AG08395 (cell line): ENCODE measurements at regions not wholly inside any gene's neighbourhood (a gene's known extent, or its start where the extent isn't known, plus 50 kb on each side); places are given as distances from the start of the nearest gene placed in this dataset.
"Not testable (repeated sequence)": the region's sequence is repeated elsewhere in the genome, so short reads cannot be mapped to it uniquely, and the experiment has no call there.

ENCODE experiments used
- DNase-seq: peaks from one replicate; pipeline ENCODE4 v3.0.0; 2012; ENCODE audit warnings: mixed read lengths, low spot score

DNA sequence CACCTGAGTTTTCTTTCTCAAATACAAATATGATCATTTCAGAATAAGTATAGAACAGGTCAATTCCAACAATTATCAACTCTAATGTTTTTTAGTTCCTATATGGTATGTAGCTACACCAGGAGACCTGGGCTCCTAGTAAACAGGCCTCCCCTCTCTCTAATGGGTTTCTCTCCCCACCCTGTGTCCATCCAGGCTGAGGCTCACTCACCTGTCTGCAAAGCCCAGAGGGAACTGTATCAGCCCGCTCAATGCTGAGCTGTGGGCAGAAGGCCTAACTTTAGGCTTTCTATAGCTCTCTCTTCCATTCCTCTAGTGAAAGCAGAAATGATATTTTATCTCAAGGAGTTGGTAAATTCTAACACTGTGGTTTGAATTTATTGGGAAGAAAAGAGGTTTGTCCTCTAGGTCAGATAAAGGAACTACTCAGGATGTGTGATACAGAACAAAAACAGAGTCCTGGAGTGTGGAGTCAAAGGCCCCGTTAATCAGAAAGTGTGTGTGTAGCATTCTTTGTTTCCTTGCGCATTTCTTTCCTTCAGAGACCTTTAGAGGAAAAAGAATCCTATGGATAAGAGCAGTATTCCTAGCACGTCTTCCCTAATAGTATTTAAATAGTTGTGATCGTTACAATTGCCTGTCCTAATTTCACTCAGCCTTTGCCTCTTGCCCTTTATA, 408.9 kb downstream of the PYDC2 start:
- DNase-seq: no peak

DNA sequence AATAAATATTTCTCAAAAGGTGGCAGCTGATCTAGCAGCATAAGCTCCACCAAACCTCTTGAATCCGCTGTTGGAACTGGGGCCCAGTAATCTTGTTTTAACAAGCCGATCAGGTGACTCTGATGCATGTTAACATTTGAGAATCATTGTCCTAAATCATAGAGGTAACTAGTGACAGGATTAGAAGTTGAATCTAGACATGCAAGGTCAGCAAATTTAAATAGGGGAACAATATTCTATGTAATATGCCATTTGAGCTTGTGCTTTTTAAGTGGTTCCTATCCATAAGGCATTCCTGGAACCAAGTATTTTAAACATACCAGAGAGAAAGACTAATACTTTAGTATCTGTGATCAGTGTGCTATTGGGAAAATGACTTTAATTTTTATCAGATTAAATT, 412.8 kb downstream of the PYDC2 start:
- no peak for DNase-seq

DNA sequence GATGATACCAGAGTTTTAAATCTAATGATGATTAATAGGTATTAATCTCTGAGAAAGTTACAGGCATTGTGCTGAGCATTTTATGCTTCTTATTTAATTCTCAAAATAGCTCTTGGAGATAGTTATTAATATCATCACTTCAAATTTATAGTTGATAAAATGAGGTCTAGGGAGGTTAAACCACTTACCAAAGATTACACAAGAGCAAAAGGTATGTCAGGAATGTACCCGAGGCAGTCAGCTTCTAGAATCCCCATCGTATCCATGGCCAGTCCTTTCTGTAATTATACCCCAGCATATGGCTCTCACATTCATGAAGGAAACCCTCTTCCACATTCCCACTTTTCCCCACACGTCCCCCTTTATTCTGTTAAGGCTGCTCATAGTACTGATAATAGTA, 421.3 kb downstream of the PYDC2 start:
- no peak for DNase-seq

DNA sequence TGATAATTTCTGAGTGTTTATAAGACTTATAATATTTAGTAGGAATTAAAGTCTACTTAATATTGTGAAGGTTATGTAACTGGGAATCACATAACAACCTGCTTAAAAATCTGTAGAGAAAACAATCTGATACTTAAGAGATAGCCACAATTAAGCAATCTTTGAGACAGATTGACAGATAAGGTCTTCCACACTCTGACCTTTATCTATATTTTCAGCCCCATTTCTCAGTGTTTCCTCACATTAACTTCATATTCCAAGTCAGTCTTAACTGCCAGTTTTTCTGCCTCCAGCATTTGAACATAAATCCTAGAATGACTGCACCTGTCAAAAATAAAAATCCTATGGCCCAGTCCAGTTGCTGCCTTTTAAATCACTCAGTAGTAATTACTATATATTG, 423.2 kb downstream of the PYDC2 start:
- DNase-seq: no peak

DNA sequence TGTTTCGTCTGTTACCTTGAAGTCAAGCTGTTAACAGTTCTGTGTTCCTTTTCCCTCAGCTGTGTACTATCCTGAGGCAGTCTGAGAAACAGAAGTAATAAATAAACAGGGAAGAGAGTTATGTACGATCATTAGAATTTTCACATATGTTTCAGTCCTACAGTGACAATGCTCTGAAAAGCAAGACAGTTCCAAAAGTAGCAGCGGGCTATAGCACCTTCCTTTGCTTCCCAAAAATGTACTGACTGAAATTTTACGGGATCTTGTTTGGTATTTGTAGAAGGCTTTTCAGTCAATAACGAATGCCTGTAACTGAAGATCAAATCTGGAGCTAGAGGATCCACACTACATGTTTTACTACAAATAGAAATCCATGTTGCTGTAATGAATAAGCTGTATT, 428.1 kb downstream of the PYDC2 start:
- DNase-seq: no peak

DNA sequence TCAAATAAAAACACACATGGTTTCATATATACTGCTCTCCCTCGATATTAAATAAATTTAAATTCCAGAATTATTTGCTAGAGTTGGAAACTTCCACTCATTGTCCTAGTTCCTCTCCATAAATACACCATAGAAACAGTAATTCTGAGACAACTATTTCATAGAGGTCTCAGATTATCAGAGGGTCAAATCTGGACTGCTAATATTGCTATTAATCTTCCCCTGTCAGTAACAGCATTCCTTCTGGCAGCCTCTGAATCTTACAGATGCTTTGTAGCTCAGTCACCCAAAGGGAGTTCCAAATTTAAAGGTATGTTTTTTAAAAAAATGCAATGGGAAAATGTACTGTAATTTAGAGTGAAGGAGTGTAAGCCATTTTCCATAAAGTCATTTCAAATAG, 428.8 kb downstream of the PYDC2 start:
- DNase-seq: no peak

DNA sequence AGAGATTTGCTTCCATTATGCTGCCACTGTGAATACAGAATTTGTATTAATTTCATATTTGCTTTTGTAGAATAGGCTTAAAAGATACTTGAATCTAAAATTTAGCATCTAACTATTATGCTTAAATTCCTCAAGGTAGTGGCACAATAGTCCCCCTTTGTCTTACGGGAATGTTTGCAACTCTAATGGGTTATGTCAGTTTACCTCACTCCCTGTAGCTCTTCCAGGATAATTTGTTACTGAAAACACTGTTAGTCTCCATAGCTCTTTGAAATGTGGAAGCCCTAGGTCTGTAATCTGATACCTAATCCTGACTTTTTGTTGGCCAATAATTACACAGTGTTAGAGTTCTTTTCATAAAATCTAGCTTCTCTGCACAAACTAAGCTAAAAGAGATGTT, 433.4 kb downstream of the PYDC2 start:
- DNase-seq: no peak

DNA sequence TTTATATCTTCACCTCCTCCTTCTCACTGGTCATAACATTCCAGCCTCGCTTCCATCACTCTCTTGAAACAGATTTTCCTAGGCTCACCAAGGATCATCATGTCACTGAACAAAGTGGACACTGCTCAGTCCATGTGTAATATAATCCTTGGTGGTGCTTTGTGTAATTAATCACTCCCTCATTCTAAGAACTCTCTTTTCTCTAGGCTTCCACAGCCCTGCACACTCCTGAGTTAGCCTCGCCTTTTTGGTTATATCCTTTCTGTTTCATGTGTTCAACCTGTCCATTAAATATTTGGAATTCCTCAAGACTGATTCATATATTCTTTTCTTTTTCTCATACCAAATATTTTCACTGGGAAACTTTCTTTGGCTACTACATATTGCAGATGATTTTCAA, 440.8 kb downstream of the PYDC2 start:
- DNase-seq: no peak

DNA sequence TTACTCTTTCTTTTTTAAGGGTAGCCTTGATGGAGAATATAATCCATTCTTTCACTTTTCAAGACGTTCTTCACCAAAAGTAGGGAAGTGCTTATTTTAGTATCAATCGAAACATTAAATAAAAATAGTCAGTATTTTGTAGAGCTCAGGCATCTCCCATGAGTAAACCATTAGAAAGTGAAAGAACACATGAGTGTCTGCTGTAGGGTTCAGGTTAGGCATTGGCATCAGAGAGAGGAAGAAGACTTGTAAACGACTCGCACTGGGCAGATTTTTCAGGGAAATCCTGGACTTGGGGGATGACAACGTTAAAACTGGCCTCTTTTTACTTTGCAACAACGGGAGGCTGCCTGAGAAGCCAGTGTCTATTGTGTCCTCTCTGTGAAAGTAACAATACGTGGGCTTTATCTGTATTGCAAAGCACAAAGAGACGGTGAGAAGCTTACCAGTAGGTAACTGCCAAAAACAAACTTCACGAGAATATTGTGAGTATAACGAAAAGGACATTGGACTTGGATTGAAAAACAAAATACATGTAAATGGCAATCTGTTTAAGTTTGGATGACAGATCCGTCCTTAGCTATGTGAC, 451.7 kb downstream of the PYDC2 start:
- no peak for DNase-seq

DNA sequence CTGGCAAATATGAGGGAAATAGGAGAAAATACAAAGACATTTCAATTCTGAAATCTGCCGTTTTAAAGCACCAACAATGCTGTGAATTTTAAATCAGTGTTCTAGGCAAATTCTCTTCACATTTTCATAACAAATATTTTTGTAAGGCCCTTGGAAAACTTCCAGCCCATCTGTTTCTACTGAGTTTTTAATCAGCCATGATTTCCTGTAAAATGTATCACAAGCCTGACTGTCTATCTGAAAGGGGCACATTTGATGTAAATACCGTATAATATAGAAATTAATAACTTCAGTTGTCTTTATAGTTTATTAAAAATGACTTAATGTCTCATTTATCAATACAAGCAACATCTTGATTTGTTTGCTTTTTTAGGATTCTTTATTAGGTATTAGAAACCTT, 454.7 kb downstream of the PYDC2 start:
- DNase-seq: no peak

DNA sequence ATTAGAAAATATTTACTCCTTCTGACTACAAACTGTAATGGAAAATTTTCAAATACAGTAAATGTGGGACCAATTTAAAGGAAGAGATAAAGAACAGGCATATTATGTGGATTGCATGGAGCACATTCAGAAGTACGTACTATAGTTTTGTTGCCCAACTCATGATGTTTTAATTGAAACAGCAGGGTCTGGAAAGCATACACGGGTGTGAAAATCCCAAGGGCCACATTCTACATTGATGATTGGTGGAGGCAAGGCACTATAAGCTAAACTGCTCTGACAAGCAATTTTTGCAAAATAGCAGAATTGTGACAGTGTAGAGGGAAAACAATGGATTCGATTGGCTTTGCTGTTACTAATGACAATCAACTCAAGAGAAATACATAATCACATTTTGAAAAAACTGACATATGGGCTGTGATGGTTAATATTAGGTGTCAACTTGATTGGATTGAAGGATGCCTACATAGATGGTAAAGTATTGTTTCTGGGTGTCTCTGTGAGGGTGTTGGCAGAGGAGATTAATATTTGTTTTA, 458.6 kb downstream of the PYDC2 start:
- DNase-seq: no peak

DNA sequence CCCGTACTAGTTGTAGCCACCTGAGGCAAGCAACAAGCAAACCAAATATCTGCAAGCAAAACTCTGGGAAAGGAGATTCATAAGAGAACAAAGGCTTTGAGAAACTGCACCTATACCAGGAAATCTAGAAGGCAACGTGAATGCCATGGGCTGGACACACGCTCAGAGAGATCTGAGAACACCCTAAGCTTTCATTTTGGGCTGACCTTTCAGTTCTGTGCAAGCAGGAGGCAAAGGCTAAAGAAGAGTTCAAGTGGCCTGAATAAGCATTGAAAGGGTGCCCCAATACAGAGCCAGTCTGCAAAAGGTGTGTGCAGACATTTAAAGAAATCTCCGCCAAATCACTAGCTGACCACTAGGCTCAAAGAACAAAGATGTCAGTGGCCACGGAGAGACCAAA, 461.6 kb downstream of the PYDC2 start:
- DNase-seq: no peak

DNA sequence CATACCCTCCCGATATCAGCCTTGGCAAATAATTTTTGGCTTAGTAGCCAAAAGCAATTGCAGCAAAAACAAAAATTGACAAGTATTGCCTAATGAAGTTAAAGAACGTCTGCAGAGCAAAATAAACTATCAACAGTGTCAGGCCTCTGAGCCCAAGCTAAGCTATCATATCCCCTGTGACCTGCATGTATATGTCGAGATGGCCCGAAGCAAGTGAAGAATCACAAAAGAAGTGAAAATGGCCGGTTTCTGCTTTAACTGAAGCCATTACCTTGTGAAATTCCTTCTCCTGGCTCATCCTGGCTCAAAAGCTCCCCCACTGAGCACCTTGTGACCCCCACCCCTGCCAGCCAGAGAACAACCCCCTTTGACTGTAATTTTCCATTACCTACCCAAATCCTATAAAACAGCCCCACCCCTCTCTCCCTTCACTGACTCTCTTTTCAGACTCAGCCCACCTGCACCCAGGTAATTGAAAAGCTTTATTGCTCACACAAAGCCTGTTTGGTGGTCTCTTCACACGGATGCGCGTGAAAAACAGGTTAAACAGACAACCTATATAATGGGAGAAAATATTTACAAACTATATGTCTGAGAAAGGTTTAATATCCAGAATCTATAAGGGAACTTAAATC, 466.3 kb downstream of the PYDC2 start:
- not testable (repeated sequence) for DNase-seq

DNA sequence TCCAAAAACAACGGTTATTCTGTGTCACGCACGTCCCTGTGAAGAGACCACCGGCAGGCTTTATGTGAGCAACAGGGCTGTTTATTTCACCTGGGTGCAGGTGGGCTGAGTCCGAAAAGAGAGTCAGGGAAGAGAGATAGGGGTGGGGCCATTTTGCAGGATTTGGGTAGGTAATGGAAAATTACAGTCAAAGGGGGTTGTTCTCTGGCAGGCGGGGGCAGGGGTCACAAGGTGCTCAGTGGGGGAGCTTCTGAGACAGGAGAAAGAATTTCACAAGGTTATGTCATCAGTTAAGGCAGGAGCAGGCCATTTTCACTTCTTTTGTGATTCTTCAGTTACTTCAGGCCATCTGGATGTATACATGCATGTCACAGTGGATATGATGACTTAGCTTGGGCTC, 467.0 kb downstream of the PYDC2 start:
- not testable (repeated sequence) for DNase-seq

DNA sequence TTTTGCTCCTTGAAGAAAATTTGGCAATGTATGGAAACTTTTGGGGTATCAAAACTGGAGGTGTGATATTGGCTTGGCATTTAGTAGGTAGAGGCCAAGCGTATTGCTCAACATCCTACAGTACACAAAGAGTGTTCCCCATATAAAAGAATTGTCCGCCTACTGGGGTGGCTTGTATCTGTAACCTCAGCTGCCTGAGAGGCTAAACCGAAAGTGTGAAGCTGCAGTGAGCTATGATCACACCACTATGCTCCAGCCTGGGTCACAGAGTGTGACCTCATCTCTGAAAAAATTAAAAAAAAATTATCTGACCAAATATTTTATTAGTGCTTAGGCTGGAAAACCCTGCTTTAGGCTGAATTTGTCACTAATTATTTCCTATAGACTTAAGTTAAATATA, 483.9 kb downstream of the PYDC2 start:
- no peak for DNase-seq

DNA sequence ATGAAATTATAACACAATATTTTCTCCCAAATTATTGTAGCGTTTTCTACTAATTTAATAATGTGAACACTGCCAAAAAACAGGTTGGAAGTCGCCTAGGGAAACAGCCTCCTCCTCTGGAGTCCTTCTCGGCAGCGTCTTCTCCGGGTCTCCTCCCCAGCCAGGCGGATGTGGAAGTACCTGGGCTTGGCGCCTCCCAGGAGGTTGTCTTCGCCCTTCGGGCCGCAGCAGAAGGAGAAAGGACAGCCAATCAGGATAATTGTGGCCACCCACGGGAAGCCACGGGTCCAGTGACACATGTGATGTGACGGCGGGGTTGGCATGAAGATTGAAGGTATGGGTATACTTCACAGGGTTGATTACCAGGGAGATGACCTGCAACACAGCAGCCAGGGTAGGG, 491.2 kb downstream of the PYDC2 start:
- DNase-seq: no peak

DNA sequence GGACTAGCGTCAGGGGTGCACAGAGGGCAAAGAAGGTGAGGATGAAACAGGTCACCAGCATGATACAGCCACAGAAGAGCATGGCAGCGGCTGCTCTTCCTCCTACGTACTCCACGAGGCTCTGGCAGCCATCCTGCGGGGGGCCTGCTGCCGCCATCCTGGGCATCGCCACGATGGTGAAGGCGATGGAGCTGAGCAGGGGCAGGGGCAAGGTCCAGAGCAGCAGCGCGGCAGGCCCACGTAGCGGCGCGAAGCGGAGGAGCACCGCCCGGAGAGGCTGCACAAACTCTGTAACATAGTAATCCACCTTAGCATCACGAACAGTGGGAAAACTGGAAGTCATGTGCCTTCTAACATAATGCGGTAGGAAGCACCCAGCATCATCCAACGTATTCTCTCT, 491.6 kb downstream of the PYDC2 start:
- no peak for DNase-seq

DNA sequence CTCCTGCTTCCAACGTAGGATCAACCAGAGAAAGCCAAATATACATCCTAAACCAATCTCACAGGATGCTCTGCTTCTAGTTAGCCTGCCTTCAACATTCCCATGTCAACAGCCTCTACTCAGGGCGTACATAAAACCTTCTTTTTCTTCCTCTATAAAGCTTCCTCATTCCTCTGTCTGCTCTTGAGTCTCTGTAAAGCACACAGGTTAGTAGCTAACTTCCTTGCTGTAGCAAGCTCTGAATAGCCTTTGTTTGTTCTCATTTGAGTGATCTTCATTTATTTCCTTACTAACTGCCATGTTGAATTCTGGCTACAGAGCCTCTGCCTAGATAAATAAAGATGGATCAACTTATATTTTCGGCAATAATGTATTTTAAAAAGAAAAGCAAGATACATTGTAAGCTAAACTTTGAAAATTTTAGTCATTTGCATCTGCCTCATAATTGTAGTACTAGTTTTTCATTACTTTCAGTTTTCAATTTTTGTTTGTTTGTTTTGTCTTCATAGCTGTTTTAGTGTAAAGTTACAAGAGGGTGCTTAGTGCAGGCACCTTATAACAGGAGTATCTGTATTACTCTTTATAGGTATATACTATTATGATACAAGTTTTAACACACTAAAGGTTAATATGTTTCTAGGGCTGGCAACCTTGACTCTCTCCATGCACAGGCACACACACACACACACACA, 498.2 kb downstream of the PYDC2 start:
- no peak for DNase-seq

DNA sequence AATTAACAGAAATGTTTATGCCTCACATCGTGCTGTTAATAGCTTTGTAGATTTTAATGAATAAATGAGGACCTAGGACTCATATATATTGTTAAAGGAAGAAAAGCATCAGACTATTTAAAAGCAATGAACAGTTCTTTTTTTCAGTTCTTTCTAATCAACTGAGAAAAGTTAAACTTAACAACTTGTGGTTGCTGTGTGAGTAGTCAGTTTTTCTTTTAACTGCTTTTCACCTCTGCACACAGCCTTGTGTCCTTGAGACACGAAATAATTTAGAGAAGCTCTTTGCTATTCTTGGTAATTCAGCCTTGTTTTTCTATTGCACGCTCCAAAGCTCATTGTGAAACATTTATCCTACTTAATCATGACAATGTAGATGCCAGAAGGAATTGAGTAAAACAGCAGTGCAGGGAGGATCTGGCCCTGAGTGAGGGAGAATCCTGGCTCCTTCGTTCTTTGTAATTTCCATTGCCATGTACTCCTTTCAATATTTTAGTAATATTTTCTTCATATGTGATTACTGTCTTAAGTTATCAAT, 499.0 kb downstream of the PYDC2 start:
- no peak for DNase-seq

DNA sequence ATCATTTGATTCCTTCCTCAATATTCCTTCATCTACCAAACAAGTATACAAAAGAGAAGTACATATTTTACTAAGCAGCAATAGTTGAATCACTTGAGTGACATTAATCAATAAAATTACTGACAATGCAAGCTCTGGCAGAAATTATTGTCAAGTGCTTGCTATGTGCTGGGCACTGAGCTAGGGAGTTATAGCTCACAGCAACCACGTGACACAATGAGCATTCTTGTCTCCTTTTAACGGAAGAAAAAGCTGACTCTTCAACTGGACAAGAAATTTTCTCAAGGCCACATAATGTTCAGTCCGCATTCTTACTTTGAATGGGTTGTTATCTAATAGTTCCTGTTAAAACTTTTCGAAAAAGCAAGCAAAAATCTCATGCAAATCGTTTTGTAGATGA, 500.1 kb downstream of the PYDC2 start:
- no peak for DNase-seq

DNA sequence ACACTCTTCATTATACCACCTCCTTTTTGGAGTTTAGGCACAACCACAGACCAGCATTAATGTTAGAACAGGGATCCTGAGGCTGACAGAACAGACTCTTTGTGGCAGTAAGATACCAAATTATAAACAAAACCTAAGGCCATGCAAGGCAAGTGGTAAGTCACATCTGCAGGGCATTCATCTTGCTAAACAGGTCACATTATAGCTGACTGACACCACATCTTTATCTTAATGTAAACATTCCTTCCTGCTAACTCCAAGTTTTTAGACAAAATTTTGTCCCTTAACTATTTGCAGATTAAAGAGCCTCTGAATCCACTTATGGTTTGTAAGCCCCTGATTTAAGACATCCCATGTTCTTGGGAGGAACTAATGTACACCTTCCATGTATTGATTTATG, 500.6 kb downstream of the PYDC2 start:
- DNase-seq: no peak

DNA sequence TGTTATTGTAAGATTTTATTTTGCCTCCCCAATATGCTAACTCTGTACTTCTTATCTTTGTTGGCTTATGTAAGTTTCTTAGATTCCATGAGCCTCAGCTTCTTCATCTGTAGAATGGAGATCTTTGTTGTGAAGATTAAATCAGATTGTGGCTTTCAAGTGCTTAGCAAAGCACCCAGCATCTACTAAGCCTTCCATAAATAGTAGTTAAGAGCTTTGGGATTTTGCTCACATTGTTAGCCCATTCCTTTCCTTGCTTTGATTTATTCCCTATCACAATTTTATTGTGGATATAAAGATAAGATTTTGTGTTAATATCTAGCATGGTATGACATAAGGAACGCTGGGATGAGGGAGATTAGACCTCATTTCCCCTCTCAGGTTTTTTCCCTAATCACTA, 501.4 kb downstream of the PYDC2 start:
- no peak for DNase-seq

DNA sequence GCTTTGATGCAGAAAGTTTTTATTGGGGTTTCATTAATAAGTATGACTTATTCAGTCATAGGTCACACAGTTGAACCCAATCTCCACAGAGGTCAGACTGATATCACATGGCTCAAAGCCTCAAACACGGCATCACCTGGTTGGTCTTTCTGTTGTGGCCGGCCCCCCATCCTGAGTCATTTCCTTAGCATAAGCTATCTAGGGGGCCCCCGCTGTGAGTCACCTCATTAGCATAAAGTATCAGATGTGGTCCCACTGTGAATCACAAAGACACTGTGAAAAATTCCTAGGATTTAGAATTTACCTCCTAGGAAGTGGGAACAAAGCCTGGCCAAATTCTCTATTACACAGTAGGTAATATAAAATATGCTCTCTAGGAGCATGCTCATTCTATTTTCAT, 502.2 kb downstream of the PYDC2 start:
- DNase-seq: no peak
